ENCODE measurements at regions not wholly inside any gene's neighbourhood (a gene's known extent, or its start where the extent isn't known, plus 50 kb on each side); places are given as distances from the start of the nearest gene placed in this dataset.

DNA sequence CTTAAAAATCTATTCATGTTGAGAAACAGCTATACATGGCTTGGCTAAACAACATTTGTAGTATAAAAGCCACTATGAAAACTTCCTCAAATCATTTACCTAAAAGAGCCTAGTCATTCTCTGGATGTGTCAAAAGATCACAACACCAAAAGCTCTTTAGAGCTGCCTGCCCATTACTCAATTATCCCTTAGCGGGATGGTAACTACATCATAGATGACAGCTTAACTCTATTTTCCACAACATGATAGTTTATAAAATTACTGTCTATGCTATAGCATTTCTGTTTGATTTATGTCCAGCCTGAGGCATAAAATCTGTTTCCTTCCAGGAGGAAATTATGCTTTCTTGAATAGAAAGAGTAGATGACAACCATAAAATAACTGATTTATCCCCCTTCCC is 777.6 kb upstream of the HS3ST5 start:
- no peaks in the 10 kb centered on the region for H3K27me3 ChIP-seq (ENCODE audit: control insufficient read depth in 2 of 2, insufficient read depth in 2 of 2, low read length in 2 of 2)
- Mint-ChIP-seq H3K36me3 (no peaks in the 10 kb centered on the region), H3K4me1 (no peaks in the 10 kb centered on the region), H3K27me3 (ENCODE audit: low read depth in 3 of 3) (no peaks in the 10 kb centered on the region), H3K27ac (no peak overlapping the region), H3K9me3 (peaks cover 0 to 10% (median 6%) of the 10 kb centered on the region in 7 donors), H3K4me3 (no peak overlapping the region)
- no peak overlapping the region for H3K27ac ChIP-seq (ENCODE audit: low read depth in 1 of 2, low read length in 2 of 2)
- TF ChIP-seq, protein P1, sequence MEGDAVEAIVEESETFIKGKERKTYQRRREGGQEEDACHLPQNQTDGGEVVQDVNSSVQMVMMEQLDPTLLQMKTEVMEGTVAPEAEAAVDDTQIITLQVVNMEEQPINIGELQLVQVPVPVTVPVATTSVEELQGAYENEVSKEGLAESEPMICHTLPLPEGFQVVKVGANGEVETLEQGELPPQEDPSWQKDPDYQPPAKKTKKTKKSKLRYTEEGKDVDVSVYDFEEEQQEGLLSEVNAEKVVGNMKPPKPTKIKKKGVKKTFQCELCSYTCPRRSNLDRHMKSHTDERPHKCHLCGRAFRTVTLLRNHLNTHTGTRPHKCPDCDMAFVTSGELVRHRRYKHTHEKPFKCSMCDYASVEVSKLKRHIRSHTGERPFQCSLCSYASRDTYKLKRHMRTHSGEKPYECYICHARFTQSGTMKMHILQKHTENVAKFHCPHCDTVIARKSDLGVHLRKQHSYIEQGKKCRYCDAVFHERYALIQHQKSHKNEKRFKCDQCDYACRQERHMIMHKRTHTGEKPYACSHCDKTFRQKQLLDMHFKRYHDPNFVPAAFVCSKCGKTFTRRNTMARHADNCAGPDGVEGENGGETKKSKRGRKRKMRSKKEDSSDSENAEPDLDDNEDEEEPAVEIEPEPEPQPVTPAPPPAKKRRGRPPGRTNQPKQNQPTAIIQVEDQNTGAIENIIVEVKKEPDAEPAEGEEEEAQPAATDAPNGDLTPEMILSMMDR (IDR thresholded peaks at IDR 0.05) = no peak
- H4K20me1 ChIP-seq (ENCODE audit: insufficient read depth, low read length) = no peaks in the 10 kb centered on the region
- no peaks in the 10 kb centered on the region for H3K4me1 ChIP-seq (ENCODE audit: control insufficient read depth in 1 of 2, insufficient read depth in 2 of 2, low read length in 2 of 2)
- H3K4me2 ChIP-seq (replicated peaks; ENCODE audit: extremely low read depth, low read length, poor library complexity, severe bottlenecking) = no peak overlapping the region
- no peak overlapping the region for H3K9ac ChIP-seq (ENCODE audit: insufficient read depth, low read length, poor library complexity, severe bottlenecking)
- no peaks in the 10 kb centered on the region for H3K79me2 ChIP-seq (ENCODE audit: insufficient read depth, low read length)
- no CpG with 5 or more reads among the region's 1 CpG for WGBS (ENCODE audit: insufficient coverage)
- no peak overlapping the region for H2AFZ ChIP-seq (ENCODE audit: insufficient read depth, low read depth, low read length, poor library complexity, severe bottlenecking)
- intact Hi-C loops (cut with micrococcal nuclease) = no loop called here
- H3K4me3 ChIP-seq (replicated peaks in 1 of 3; ENCODE audit: low read depth in 2 of 3, low read length in 3 of 3) = no peak overlapping the region
- peaks cover 0 to 6% of the 10 kb centered on the region in 2 donors for H3K9me3 ChIP-seq (replicated peaks in 1 of 2; ENCODE audit: control insufficient read depth in 1 of 2, insufficient read depth in 1 of 2, low read length in 2 of 2)
- DNase-seq = no peak
- H3K36me3 ChIP-seq (replicated peaks in 1 of 2; ENCODE audit: control insufficient read depth in 1 of 2, insufficient read depth in 2 of 2, low read length in 2 of 2) = no peaks in the 10 kb centered on the region

DNA sequence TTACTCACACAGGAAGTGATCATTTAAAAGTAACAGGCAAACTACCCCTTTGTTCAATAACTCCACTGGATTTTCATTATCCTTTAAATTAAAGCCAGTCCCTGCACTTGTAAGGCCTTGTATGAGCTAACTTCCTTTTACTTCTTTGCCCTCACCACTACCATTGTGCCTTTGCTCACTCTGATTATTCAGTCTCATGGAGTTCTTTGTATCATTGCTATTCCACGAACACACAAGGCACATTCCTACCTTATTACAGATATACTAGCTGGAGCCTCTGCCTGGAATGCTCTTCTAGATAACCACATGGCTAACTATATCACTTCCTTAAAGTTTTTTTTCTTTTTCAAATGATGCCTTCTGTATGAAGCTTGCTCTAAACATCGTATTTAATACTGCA is 748.6 kb upstream of the HS3ST5 start:
- Mint-ChIP-seq H3K27me3 (ENCODE audit: low read depth in 3 of 3) (no peaks in the 10 kb centered on the region), H3K4me1 (no peaks in the 10 kb centered on the region), H3K36me3 (no peaks in the 10 kb centered on the region), H3K27ac (no peak overlapping the region), H3K4me3 (no peak overlapping the region), H3K9me3 (peaks cover 0 to 5% (median 0%) of the 10 kb centered on the region in 7 donors)
- DNase-seq = no peak
- Histone ChIP-seq H4K20me1 (ENCODE audit: insufficient read depth, low read length) (no peaks in the 10 kb centered on the region), H3K9me3 (replicated peaks in 1 of 2; ENCODE audit: control insufficient read depth in 1 of 2, insufficient read depth in 1 of 2, low read length in 2 of 2) (no peaks in the 10 kb centered on the region), H3K36me3 (replicated peaks in 1 of 2; ENCODE audit: control insufficient read depth in 1 of 2, insufficient read depth in 2 of 2, low read length in 2 of 2) (no peaks in the 10 kb centered on the region), H2AFZ (ENCODE audit: insufficient read depth, low read depth, low read length, poor library complexity, severe bottlenecking) (no peak overlapping the region), H3K27ac (ENCODE audit: low read depth in 1 of 2, low read length in 2 of 2) (no peak overlapping the region), H3K4me2 (replicated peaks; ENCODE audit: extremely low read depth, low read length, poor library complexity, severe bottlenecking) (no peak overlapping the region), H3K27me3 (ENCODE audit: control insufficient read depth in 2 of 2, insufficient read depth in 2 of 2, low read length in 2 of 2) (no peaks in the 10 kb centered on the region), H3K4me1 (ENCODE audit: control insufficient read depth in 1 of 2, insufficient read depth in 2 of 2, low read length in 2 of 2) (no peaks in the 10 kb centered on the region), H3K79me2 (ENCODE audit: insufficient read depth, low read length) (no peaks in the 10 kb centered on the region), H3K4me3 (replicated peaks in 1 of 3; ENCODE audit: low read depth in 2 of 3, low read length in 3 of 3) (no peak overlapping the region), H3K9ac (ENCODE audit: insufficient read depth, low read length, poor library complexity, severe bottlenecking) (no peak overlapping the region)
- WGBS (ENCODE audit: insufficient coverage) = no CpG with 5 or more reads among the region's 2 CpGs
- intact Hi-C loops (cut with micrococcal nuclease) = no loop called here
- TF ChIP-seq, protein P1 (IDR thresholded peaks at IDR 0.05) = no peak
